ENCODE measurements at regions not wholly inside any gene's neighbourhood (a gene's known extent, or its start where the extent isn't known, plus 50 kb on each side); places are given as distances from the start of the nearest gene placed in this dataset.

DNA sequence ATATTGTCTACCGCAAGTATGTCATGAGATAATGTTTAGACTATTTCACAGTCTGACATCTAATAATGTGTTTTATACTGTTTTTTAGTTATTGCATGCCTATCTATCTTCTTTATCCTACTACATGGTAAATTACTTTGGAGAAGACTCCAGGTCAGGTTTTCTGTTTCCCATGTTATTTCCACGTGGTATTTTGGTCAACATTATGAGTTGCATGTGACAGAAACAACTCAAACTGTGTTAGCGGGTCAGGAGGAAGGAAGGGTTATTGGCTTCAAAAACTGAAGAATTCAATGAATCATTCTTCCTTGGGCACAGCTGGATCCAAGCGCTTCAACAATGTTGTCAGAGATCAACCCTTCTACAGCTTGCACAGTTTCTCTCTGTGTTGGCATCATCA, 252.1 kb upstream of the CCNG1 start:
- TF ChIP-seq, protein P1, sequence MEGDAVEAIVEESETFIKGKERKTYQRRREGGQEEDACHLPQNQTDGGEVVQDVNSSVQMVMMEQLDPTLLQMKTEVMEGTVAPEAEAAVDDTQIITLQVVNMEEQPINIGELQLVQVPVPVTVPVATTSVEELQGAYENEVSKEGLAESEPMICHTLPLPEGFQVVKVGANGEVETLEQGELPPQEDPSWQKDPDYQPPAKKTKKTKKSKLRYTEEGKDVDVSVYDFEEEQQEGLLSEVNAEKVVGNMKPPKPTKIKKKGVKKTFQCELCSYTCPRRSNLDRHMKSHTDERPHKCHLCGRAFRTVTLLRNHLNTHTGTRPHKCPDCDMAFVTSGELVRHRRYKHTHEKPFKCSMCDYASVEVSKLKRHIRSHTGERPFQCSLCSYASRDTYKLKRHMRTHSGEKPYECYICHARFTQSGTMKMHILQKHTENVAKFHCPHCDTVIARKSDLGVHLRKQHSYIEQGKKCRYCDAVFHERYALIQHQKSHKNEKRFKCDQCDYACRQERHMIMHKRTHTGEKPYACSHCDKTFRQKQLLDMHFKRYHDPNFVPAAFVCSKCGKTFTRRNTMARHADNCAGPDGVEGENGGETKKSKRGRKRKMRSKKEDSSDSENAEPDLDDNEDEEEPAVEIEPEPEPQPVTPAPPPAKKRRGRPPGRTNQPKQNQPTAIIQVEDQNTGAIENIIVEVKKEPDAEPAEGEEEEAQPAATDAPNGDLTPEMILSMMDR (IDR thresholded peaks at IDR 0.05; ENCODE audit: extremely low read depth in 1 of 2, insufficient read depth in 1 of 2, low read depth in 1 of 2, low read length in 2 of 2) = no peak
- TF ChIP-seq EZH2 (IDR thresholded peaks at IDR 0.05; ENCODE audit: borderline replicate concordance, low read depth, low read length, severe bottlenecking) (no peak), POLR2A (IDR thresholded peaks at IDR 0.05; ENCODE audit: low read depth, low read length) (no peak), JUN (IDR thresholded peaks at IDR 0.05; ENCODE audit: borderline replicate concordance, insufficient read depth, insufficient read length, low read depth) (no peak), MYC (IDR thresholded peaks at IDR 0.05; ENCODE audit: low read depth, low read length) (no peak), FOS (IDR thresholded peaks at IDR 0.05; ENCODE audit: borderline replicate concordance, insufficient read depth, low read length) (no peak), POLR2AphosphoS5 (IDR thresholded peaks at IDR 0.05; ENCODE audit: insufficient read depth, low read depth, low read length) (no peak), GATA2 (IDR thresholded peaks at IDR 0.05; ENCODE audit: insufficient read depth, insufficient read length, low read depth, low read length) (no peak)
- TF ChIP-seq, protein P2, sequence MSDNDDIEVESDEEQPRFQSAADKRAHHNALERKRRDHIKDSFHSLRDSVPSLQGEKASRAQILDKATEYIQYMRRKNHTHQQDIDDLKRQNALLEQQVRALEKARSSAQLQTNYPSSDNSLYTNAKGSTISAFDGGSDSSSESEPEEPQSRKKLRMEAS (IDR thresholded peaks at IDR 0.05; ENCODE audit: insufficient read depth, insufficient read length) = no peak

Data from endothelial cell of umbilical vein (primary cell).